Skeletal muscle tissue (tissue), 3 donors: ENCODE measurements at regions not wholly inside any gene's neighbourhood (a gene's known extent, or its start where the extent isn't known, plus 50 kb on each side); places are given as distances from the start of the nearest gene placed in this dataset.

Experiments used
- H3K27ac ChIP-seq: one replicate; pipeline ENCODE4 v1.7.0; 2013; ENCODE audit warnings: mild to moderate bottlenecking, low read depth, low read length, inconsistent platforms
- H3K27me3 ChIP-seq, 3 donors: one replicate each; pipeline ENCODE4 v1.7.0; 2013; ENCODE audit warnings: low read length in 3 of 3; ENCODE audit not compliant: control insufficient read depth in 3 of 3, insufficient read depth in 3 of 3
- H3K36me3 ChIP-seq, 3 donors: one replicate each; pipeline ENCODE4 v1.7.0; 2013; ENCODE audit warnings: low read length in 3 of 3; ENCODE audit not compliant: control insufficient read depth in 3 of 3, insufficient read depth in 3 of 3
- H3K4me1 ChIP-seq, 3 donors: one replicate each; pipeline ENCODE4 v1.7.0; 2013; ENCODE audit warnings: low read length in 3 of 3, mild to moderate bottlenecking in 3 of 3; ENCODE audit not compliant: control insufficient read depth in 3 of 3, insufficient read depth in 3 of 3
- H3K4me3 ChIP-seq, 3 donors: one replicate each; pipeline ENCODE4 v1.7.0; 2013; ENCODE audit warnings: low read length in 3 of 3
- H3K9ac ChIP-seq, 3 donors: one replicate each; pipeline ENCODE4 v1.7.0; 2013; ENCODE audit warnings: low read length in 3 of 3, mild to moderate bottlenecking in 3 of 3, moderate library complexity in 2 of 3, low read depth in 1 of 3
- H3K9me3 ChIP-seq, 3 donors: one replicate each; pipeline ENCODE4 v1.7.0; 2013; ENCODE audit warnings: low read length in 3 of 3; ENCODE audit not compliant: control insufficient read depth in 3 of 3
- donor health status: Osteomylitis.

DNA sequence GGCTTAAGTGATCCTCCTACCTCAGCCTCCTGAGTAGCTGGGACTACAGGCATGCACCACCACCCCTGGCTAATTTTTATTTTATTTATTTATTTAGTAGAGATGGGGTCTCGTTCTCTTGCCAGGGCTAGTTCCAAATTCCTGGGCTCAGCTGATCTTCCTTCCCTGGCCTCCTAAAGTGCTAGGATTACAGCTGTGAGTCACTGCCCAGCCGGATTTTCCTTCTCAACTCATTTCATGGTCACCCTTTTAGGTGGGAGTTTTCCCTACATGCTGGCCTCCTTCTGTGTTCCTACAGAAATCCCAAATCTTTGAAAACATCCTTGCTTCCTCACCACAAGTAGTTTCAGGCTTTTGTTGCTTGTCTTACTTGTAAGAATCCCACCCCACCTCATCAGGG lies 102.1 kb upstream of the SIAH1 start:
- H3K27me3 ChIP-seq, result no peaks in the 10 kb centered on the region

DNA sequence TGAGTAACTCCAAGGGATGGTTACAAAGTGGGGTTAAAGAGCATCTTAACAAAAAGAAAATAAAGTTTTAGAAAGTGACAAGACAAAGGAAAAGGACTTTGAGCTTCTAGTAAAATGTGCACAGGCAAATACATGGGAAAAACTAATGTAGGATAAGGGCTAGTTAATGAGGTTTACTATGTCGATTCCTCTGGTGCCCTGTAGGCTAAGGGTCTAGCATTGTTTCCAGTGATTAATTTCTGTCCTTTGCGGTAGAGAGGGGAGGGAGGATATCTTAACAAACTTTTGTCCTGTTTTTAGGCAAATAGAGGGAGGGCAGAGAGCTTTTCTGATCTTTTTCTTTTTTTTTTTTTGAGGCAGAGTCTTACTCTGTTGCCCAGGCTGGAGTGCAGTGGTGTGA lies 96.6 kb upstream of the SIAH1 start:
- H3K27ac ChIP-seq, result no peak overlapping the region

More for the DNA sequence above, 102.1 kb upstream of the SIAH1 start:
- Histone ChIP-seq H3K4me3 (no peak overlapping the region), H3K9me3 (no peaks in the 10 kb centered on the region), H3K36me3 (no peaks in the 10 kb centered on the region), H3K4me1 (no peaks in the 10 kb centered on the region), H3K27ac (no peak overlapping the region), H3K9ac (no peak overlapping the region)

DNA sequence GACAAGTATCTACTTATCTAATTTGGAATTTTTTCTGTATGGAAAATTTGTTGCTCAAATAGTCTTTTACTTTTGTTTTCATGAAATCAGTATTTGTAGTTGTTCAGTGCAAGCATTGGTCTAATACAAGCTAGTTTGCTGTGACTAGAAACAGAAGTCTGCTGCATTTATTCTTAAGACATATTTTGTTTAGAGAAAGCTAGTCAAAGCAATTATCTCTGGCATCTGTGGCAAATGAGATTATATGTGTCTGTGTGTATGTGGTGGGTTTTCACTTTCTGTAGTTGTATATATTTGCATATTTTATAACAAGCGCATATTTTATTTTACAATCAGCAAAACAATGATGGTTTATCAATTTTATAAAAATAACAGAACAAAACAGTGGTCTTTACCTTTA lies 96.0 kb upstream of the SIAH1 start:
- no peaks in the 10 kb centered on the region for H3K9me3 ChIP-seq
- no peak overlapping the region for H3K4me3 ChIP-seq
- no peak overlapping the region for H3K27ac ChIP-seq
- H3K4me1 ChIP-seq, result no peaks in the 10 kb centered on the region
- no peak overlapping the region for H3K9ac ChIP-seq
- H3K36me3 ChIP-seq, result no peaks in the 10 kb centered on the region
- no peaks in the 10 kb centered on the region for H3K27me3 ChIP-seq

More for the DNA sequence above, 96.6 kb upstream of the SIAH1 start:
- H3K9ac ChIP-seq, result no peak overlapping the region
- no peaks in the 10 kb centered on the region for H3K4me1 ChIP-seq
- H3K27me3 ChIP-seq, result no peaks in the 10 kb centered on the region
- no peaks in the 10 kb centered on the region for H3K9me3 ChIP-seq
- no peak overlapping the region for H3K4me3 ChIP-seq
- H3K36me3 ChIP-seq, result no peaks in the 10 kb centered on the region

DNA sequence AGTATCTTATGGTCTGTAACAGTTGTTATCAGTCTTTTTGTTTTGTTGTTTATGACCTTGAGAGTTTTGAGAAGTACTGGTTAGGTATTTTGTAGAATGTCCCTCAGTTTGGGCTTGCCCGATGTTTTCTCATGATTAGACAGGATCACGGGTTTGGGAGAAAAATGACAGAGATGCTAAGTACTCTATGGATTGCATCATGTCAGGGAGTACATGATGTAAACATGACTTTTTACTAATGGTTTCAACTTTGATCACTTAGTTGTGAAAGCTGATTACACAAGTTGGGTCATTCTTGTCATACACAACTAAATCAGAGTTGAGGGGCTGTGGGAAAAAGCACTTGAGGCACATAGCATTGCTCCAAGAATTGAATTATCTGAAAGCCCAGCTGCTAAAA lies 94.7 kb upstream of the SIAH1 start:
- Histone ChIP-seq H3K27ac (no peak overlapping the region), H3K9me3 (no peaks in the 10 kb centered on the region), H3K4me3 (no peak overlapping the region), H3K36me3 (no peaks in the 10 kb centered on the region), H3K9ac (no peak overlapping the region), H3K27me3 (no peaks in the 10 kb centered on the region), H3K4me1 (no peaks in the 10 kb centered on the region)

DNA sequence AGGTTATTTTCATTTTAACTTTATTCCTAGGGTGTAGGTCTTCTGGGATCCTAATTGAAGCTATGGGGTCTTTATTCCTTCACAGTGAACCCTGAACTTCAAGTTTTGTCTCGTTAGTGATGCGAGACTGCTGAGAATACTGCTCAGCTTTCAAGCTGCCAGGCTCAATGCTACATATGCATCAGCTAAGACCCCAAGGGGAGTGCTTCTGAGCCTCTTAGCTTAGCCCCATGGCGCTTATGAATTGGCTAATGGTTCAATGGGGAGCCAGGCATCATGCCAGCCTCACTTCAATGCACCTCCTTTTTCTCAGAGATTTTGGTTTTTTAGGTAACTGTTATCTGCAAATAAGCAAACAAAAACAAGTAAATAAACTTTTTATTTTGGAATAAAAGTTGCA lies 94.1 kb upstream of the SIAH1 start:
- Histone ChIP-seq H3K9ac (no peak overlapping the region), H3K27me3 (no peaks in the 10 kb centered on the region), H3K27ac (no peak overlapping the region), H3K9me3 (no peaks in the 10 kb centered on the region), H3K4me3 (no peak overlapping the region), H3K36me3 (no peaks in the 10 kb centered on the region), H3K4me1 (no peaks in the 10 kb centered on the region)

DNA sequence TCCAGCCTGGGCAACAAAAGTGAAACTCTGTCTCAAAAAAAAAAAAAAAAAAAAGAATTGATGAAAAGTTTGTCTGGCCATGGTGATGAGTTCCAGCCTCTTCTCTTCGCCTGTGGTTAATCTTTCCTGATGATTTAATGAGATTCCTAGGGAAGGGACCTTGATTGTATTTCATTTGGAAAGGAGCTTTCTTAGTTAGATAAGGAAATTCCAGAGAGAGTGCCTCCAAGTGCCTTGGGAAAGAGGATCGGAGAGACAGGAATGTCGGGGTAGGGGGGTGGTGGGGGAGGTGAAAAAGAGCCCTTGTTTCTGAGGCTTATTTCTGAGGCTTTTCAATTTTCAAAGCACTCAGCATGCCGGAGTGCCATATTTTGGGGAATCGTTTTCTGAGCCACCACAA lies 93.2 kb upstream of the SIAH1 start:
- Histone ChIP-seq H3K9ac (no peak overlapping the region), H3K27me3 (no peaks in the 10 kb centered on the region), H3K36me3 (no peaks in the 10 kb centered on the region), H3K9me3 (no peaks in the 10 kb centered on the region), H3K27ac (no peak overlapping the region), H3K4me1 (no peaks in the 10 kb centered on the region), H3K4me3 (no peak overlapping the region)

DNA sequence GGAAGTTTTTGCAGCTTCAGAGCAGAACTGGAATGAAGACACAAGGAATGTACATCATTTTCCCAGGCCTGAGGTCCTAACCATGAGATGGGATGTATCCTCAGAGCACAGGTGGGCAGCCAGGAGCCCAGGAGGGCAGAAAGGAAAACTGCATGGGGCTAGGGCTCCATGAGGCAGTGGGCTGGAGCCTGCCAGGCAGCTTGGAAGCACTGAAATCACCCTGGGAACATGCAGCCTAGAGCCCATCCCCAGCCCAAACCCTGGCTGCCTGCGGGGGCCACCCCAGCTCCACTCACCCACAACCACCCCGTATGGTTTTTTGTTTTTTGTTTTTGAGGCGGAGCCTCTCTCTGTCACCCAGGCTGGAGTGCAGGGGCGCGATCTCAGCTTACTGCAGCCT lies 86.2 kb upstream of the SIAH1 start:
- Histone ChIP-seq H3K9ac (no peak overlapping the region), H3K36me3 (no peaks in the 10 kb centered on the region), H3K9me3 (no peaks in the 10 kb centered on the region), H3K4me1 (no peaks in the 10 kb centered on the region), H3K27me3 (no peaks in the 10 kb centered on the region), H3K4me3 (no peak overlapping the region), H3K27ac (no peak overlapping the region)

DNA sequence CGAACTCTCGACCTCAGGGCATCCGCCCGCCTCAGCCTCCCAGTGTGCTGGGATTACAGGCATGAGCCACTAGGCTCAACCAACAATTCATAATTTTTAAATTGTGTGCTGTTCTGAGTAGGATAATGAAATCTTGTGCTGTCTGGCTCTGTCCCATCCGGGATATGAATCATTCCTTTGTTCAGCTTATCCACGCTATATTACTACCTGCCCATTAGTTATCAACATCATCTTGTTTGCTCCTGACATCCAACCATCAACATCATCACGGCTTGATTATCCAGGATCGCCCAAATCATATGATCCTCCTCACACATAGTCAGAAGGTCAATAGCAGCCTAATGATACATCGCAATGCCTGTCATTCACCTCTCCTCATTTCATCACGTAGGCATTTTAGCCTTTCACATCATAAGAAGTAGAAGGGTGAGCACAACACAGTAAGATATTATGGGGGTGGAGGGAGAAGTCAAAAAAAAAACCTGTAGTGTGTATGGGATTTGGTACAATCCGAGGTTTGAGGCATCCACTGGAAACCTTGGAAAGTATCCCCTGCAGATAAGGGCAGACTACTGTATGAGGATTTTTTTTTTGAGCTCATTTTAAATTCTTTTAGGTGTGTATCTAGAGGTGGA lies 77.0 kb upstream of the SIAH1 start:
- no peak overlapping the region for H3K9ac ChIP-seq
- no peaks in the 10 kb centered on the region for H3K36me3 ChIP-seq
- H3K4me3 ChIP-seq, result no peak overlapping the region
- no peaks in the 10 kb centered on the region for H3K9me3 ChIP-seq
- H3K4me1 ChIP-seq, result peaks cover 0 to 5% (median 3%) of the 10 kb centered on the region in 3 donors
- H3K27ac ChIP-seq, result no peak overlapping the region
- H3K27me3 ChIP-seq, result no peaks in the 10 kb centered on the region

DNA sequence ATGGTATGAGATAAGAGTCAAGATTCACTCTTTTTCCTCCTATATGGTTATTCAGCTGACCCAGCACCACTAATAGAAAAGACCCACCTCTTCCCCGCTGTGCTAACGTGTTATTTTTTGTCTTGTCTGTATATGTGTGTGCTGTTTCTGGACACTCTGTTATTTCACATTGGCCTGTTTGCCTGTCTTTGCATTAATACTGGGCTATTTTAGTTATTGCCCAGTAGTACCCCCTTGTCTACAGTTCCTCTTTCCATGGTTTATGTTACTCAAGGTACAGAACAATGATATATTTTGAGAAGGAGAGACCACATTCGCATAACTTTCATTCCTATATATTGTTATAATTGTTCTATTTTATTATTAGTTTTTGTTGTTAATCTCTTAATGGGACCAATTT lies 74.0 kb upstream of the SIAH1 start:
- Histone ChIP-seq H3K4me3 (no peak overlapping the region), H3K9ac (no peak overlapping the region), H3K4me1 (peaks cover 0 to 5% (median 3%) of the 10 kb centered on the region in 3 donors), H3K36me3 (no peaks in the 10 kb centered on the region), H3K27ac (no peak overlapping the region), H3K27me3 (no peaks in the 10 kb centered on the region), H3K9me3 (no peaks in the 10 kb centered on the region)

DNA sequence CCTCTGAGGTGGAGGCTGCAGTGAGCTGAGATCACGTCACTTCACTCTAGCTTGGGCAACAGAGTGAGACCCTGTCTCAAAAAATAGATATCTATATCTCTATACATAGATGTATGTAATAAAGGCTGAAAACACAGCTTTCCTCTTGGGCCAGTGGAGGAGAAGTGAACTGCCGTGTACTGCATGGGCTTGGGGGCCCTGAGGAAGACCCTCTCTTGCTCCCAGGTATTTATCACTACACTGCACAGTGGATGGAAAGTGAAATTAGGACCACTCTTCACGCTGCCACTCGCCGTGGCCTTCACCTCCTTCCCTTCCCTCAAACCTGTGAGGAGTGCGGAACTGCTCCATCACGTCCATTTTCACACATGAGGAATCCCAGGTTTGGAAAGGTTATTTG lies 68.8 kb upstream of the SIAH1 start:
- Histone ChIP-seq H3K4me1 (peaks cover 14 to 20% (median 16%) of the 10 kb centered on the region in 3 donors), H3K9me3 (no peaks in the 10 kb centered on the region), H3K9ac (no peak overlapping the region), H3K36me3 (no peaks in the 10 kb centered on the region), H3K27ac (peak overlapping the region; percentile 73), H3K4me3 (no peak overlapping the region), H3K27me3 (no peaks in the 10 kb centered on the region)
